ENCODE measurements at regions not wholly inside any gene's neighbourhood (a gene's known extent, or its start where the extent isn't known, plus 50 kb on each side); places are given as distances from the start of the nearest gene placed in this dataset.
"Not testable (repeated sequence)": the region's sequence is repeated elsewhere in the genome, so short reads cannot be mapped to it uniquely, and the experiment has no call there.

DNA sequence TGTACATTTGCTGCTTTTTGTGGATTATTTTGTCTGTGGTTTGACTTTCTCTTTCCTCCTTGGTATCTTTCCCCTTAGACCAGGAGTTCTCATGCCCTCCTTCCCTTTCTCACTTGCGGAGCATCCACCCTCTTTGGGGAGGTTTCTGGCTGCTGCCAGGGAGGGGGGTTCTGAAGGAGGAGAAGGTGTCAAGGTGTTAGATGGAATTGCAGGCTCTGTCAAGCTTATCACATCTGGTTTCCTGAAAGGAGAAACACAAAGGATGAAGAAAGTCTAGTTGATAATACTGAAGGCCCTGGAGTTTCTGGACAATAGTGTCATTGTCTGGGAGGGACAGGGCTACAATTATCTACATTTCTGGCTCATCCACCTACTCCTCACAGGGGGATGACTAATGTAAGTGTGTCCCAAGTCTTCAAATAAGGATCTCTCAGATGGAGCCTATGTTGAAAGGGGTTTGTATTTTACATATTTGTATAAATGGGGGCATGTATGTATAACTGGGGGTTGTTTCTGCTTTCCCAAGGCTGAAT, 217.3 kb upstream of the CCDC196 start:
- no peak overlapping the region for H3K27ac ChIP-seq
- no peaks in the 10 kb centered on the region for H3K36me3 ChIP-seq (ENCODE audit: low read depth, missing control alignments)
- intact Hi-C loops (cut with DNase I; ENCODE audit: low total_unique reads): no loop called here
- H3K4me1 ChIP-seq: no peaks in the 10 kb centered on the region
- no peaks in the 10 kb centered on the region for H3K27me3 ChIP-seq
- no peak for DNase-seq
- TF ChIP-seq POLR2A (IDR thresholded peaks at IDR 0.05): no peak
- TF ChIP-seq, protein P1, sequence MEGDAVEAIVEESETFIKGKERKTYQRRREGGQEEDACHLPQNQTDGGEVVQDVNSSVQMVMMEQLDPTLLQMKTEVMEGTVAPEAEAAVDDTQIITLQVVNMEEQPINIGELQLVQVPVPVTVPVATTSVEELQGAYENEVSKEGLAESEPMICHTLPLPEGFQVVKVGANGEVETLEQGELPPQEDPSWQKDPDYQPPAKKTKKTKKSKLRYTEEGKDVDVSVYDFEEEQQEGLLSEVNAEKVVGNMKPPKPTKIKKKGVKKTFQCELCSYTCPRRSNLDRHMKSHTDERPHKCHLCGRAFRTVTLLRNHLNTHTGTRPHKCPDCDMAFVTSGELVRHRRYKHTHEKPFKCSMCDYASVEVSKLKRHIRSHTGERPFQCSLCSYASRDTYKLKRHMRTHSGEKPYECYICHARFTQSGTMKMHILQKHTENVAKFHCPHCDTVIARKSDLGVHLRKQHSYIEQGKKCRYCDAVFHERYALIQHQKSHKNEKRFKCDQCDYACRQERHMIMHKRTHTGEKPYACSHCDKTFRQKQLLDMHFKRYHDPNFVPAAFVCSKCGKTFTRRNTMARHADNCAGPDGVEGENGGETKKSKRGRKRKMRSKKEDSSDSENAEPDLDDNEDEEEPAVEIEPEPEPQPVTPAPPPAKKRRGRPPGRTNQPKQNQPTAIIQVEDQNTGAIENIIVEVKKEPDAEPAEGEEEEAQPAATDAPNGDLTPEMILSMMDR (IDR thresholded peaks at IDR 0.05): no peak
- no peaks in the 10 kb centered on the region for H3K9me3 ChIP-seq
- no peak overlapping the region for H3K4me3 ChIP-seq
- 62 to 96% methylated on average over 1 of the region's 1 CpG for WGBS, 2 donors

- H3K36me3 ChIP-seq (ENCODE audit: low read depth, missing control alignments): no peaks in the 10 kb centered on the region
- TF ChIP-seq, protein P1 (IDR thresholded peaks at IDR 0.05): no peak
- H3K4me3 ChIP-seq: no peak overlapping the region
- DNase-seq: no peak
- no peak overlapping the region for H3K27ac ChIP-seq
- no peaks in the 10 kb centered on the region for H3K27me3 ChIP-seq
- WGBS, 2 donors: 87 to 95% methylated on average over 1 of the region's 1 CpG
- intact Hi-C loops (cut with DNase I; ENCODE audit: low total_unique reads): no loop called here
- H3K4me1 ChIP-seq: no peaks in the 10 kb centered on the region
- H3K9me3 ChIP-seq: no peaks in the 10 kb centered on the region
These were observed 213.9 kb upstream of the CCDC196 start for GRCh38 chr14:66272221-66272620.

GRCh38 chr14:66273261-66273832, 212.8 kb upstream of the CCDC196 start:
- H3K9me3 ChIP-seq: no peaks in the 10 kb centered on the region
- H3K4me3 ChIP-seq: no peak overlapping the region
- no peaks in the 10 kb centered on the region for H3K4me1 ChIP-seq
- H3K27me3 ChIP-seq: no peaks in the 10 kb centered on the region
- 52 to 63% methylated on average over 1 of the region's 1 CpG for WGBS, 2 donors
- DNase-seq: no peak
- no peaks in the 10 kb centered on the region for H3K36me3 ChIP-seq (ENCODE audit: low read depth, missing control alignments)
- intact Hi-C loops (cut with DNase I; ENCODE audit: low total_unique reads): no loop called here
- TF ChIP-seq, protein P1 (IDR thresholded peaks at IDR 0.05): no peak
- no peak for TF ChIP-seq POLR2A (IDR thresholded peaks at IDR 0.05)
- H3K27ac ChIP-seq: no peak overlapping the region

DNA sequence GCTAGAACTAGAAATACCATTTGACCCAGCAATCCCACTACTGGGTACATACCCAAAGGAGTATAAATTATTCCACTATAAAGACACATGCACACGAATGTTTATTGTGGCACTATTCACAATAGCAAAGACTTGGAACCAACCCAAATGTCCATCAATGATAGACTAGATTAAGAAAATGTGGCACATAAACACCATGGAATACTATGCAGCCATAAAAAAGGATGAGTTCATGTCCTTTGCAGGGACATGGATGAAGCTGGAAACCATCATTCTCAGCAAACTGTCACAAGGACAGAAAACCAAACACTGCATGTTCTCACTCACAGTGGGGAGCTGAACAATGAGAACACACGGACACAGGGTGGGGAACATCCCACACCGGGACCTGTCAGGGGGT, 207.8 kb upstream of the CCDC196 start:
- H3K4me1 ChIP-seq; H3K36me3 ChIP-seq (ENCODE audit: low read depth, missing control alignments); H3K4me3 ChIP-seq; H3K27me3 ChIP-seq; intact Hi-C loops (cut with DNase I; ENCODE audit: low total_unique reads); H3K27ac ChIP-seq; DNase-seq; H3K9me3 ChIP-seq: not testable (repeated sequence)
- 95 to 98% methylated on average over 3 of the region's 3 CpGs for WGBS, 2 donors

DNA sequence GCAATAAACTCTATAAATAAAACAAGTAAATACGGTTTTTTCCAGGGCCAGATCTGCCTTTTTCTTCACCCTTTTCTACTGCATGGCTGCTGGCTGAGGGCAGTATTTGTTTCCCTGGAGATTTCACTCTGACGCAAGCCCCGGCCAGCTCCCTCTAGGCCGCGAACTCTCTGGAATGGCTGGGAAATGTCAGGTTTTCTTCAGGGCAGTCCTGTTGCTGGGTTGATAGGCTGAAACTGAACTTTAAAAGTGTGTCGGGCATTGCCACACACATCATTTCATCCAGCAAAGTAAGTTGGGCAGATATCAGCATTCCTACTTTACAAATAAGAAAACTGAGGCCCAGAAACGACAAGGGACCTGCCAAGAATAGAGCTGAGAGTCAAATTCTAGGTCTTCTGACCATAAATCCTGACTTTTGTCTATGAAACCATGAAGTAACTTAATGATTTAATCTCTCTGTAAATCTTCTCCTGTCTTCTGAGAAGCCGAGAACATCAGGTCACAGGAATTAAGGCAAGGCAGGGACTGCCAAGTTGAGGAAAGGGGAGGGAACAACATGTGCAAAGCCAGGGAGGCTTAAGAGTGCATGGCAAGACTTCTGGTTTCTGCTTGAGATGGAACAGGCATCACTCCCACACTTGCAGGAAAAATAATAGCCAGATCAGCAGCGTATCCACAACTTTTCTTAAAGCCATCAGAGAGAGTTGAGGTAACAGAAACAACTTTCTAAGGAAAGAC, 205.0 kb upstream of the CCDC196 start:
- H3K27me3 ChIP-seq: no peaks in the 10 kb centered on the region
- H3K4me3 ChIP-seq: no peak overlapping the region
- no peaks in the 10 kb centered on the region for H3K9me3 ChIP-seq
- no peaks in the 10 kb centered on the region for H3K4me1 ChIP-seq
- no peaks in the 10 kb centered on the region for H3K36me3 ChIP-seq (ENCODE audit: low read depth, missing control alignments)
- TF ChIP-seq, protein P1 (IDR thresholded peaks at IDR 0.05): no peak
- TF ChIP-seq POLR2A (IDR thresholded peaks at IDR 0.05): no peak
- peak overlapping the region in 1 of 2 donors; percentile 48 for H3K27ac ChIP-seq
- DNase-seq: peak; percentile 30
- intact Hi-C loops (cut with DNase I; ENCODE audit: low total_unique reads): no loop called here
- WGBS, 2 donors: 58 to 60% methylated on average over 9 of the region's 9 CpGs
